Retinal pigment epithelial cell (primary cell): ENCODE measurements at regions not wholly inside any gene's neighbourhood (a gene's known extent, or its start where the extent isn't known, plus 50 kb on each side); places are given as distances from the start of the nearest gene placed in this dataset.

ENCODE experiments used
- DNase-seq: peaks from one replicate; pipeline ENCODE4 v3.0.0-alpha.2; 2010; ENCODE audit warnings: low read depth
- H3K4me3 ChIP-seq: 2 replicates; pipeline ENCODE4 v1.5.1; 2011; ENCODE audit warnings: mild to moderate bottlenecking, low read length, control low read depth, moderate library complexity
- CTCF ChIP-seq: conservative IDR thresholded peaks from 2 replicates; pipeline ENCODE4 v1.5.1; 2011; ENCODE audit warnings: low read depth, low read length, control low read depth, inconsistent platforms

- H3K4me3 ChIP-seq, result no peak overlapping the region
- no peak for TF ChIP-seq CTCF
- no peak for DNase-seq
Measured at GRCh38 chr7:41065663-41066062, 637.2 kb downstream of the INHBA start.

GRCh38 chr7:41063116-41063515, 639.8 kb downstream of the INHBA start:
- no peak for DNase-seq
- no peak for TF ChIP-seq CTCF
- H3K4me3 ChIP-seq, result no peak overlapping the region

- TF ChIP-seq CTCF, result no peak
- H3K4me3 ChIP-seq, result no peak overlapping the region
- no peak for DNase-seq
Measured at GRCh38 chr7:41060796-41061195, 642.1 kb downstream of the INHBA start.

- TF ChIP-seq CTCF, result no peak
- no peak overlapping the region for H3K4me3 ChIP-seq
- DNase-seq, result no peak
Measured at GRCh38 chr7:41059796-41060195, 643.1 kb downstream of the INHBA start.

- no peak for TF ChIP-seq CTCF
- peak; percentile 10 for DNase-seq
- H3K4me3 ChIP-seq, result no peak overlapping the region
Measured at GRCh38 chr7:41058986-41059741, 643.7 kb downstream of the INHBA start.

- no peak for TF ChIP-seq CTCF
- no peak for DNase-seq
- no peak overlapping the region for H3K4me3 ChIP-seq
Measured at GRCh38 chr7:41054960-41055661, 647.8 kb downstream of the INHBA start.

GRCh38 chr7:41053820-41054219, 649.1 kb downstream of the INHBA start:
- no peak overlapping the region for H3K4me3 ChIP-seq
- DNase-seq, result no peak
- TF ChIP-seq CTCF, result no peak
